K562 (cell line): ENCODE measurements at regions not wholly inside any gene's neighbourhood (a gene's known extent, or its start where the extent isn't known, plus 50 kb on each side); places are given as distances from the start of the nearest gene placed in this dataset.

Source experiments
- CHD7 ChIP-seq: fragments of 200-600 bp; sonication (generic); IDR thresholded peaks from one replicate; pipeline ENCODE4 v1.6.1; 2012; ENCODE audit warnings: mild to moderate bottlenecking, low read depth, low read length, inconsistent platforms
- CTCF ChIP-seq, 3 experiments: IDR thresholded peaks in 2 of 3; conservative IDR thresholded peaks in 1 of 3; 2 replicates each; pipeline ENCODE4 v1.5.1; 2011 to 2012; ENCODE audit warnings: low read length in 3 of 3, mild to moderate bottlenecking in 3 of 3, control low read depth in 2 of 3, improper control_type of control experiment in 1 of 3, inconsistent platforms in 1 of 3, low read depth in 1 of 3, mixed read lengths in 1 of 3, moderate library complexity in 1 of 3; ENCODE audit not compliant: insufficient read depth in 2 of 3
- EP300 ChIP-seq: IDR thresholded peaks from 2 replicates; pipeline ENCODE4 v1.6.1; 2012; ENCODE audit warnings: low read length, improper control_type of control experiment
- MAZ ChIP-seq, 2 experiments: fragments of 450-650 bp in 1 of 2; sonication (generic) in 1 of 2; formaldehyde crosslinking; IDR thresholded peaks in 1 of 2; conservative IDR thresholded peaks in 1 of 2; 2 replicates each; pipeline versions ENCODE4 v1.4.0 to v1.5.0; 2020; ENCODE audit warnings: mild to moderate bottlenecking in 1 of 2, missing genetic modification reagents in 1 of 2
- PHF8 ChIP-seq: fragments of 200-600 bp; sonication (generic); IDR thresholded peaks from 2 replicates; pipeline ENCODE4 v1.6.1; 2012; ENCODE audit warnings: mixed run types, mild to moderate bottlenecking, inconsistent platforms, low read length, moderate library complexity, borderline replicate concordance
- POLR2A ChIP-seq: fragments of 450-650 bp; conservative IDR thresholded peaks from 2 replicates; pipeline ENCODE4 v1.6.1; 2016
- RBBP5 ChIP-seq: fragments of 200-600 bp; sonication (generic); IDR thresholded peaks from 2 replicates; pipeline ENCODE4 v1.6.1; 2012; ENCODE audit warnings: borderline replicate concordance, mild to moderate bottlenecking, low read length, control low read depth, inconsistent platforms; ENCODE audit not compliant: insufficient read depth, poor library complexity, severe bottlenecking
- ZBTB43 ChIP-seq: sonication (generic); formaldehyde crosslinking; IDR thresholded peaks from 2 replicates; pipeline ENCODE4 v1.8.0; 2023; ENCODE audit warnings: mild to moderate bottlenecking, missing genetic modification reagents

GRCh38 chr6:23202207-23202606, 632.8 kb downstream of the HDGFL1 start:
- no peak for TF ChIP-seq POLR2A
- no peak for TF ChIP-seq RBBP5
- no peak for TF ChIP-seq PHF8
- no peak for TF ChIP-seq MAZ (CRISPR knock-in tag; conservative IDR thresholded peaks at IDR 0.05 in 1 of 2, IDR thresholded peaks at IDR 0.05 in 1 of 2)
- no peak for TF ChIP-seq CTCF (IDR thresholded peaks at IDR 0.05 in 2 of 3, conservative IDR thresholded peaks at IDR 0.05 in 1 of 3; ENCODE audit: insufficient read depth in 2 of 3, low read depth in 1 of 3, low read length in 3 of 3)
- no peak for TF ChIP-seq ZBTB43
- no peak for TF ChIP-seq EP300
- no peak for TF ChIP-seq CHD7
